Fibroblast of skin of left biceps (primary cell): ENCODE measurements at regions not wholly inside any gene's neighbourhood (a gene's known extent, or its start where the extent isn't known, plus 50 kb on each side); places are given as distances from the start of the nearest gene placed in this dataset.
"Not testable (repeated sequence)": the region's sequence is repeated elsewhere in the genome, so short reads cannot be mapped to it uniquely, and the experiment has no call there.

Experiments
- DNase-seq, 2 experiments: peaks; one replicate each; pipeline ENCODE4 v3.0.0-alpha.2; 2013; ENCODE audit warnings: low read depth in 2 of 2

DNA sequence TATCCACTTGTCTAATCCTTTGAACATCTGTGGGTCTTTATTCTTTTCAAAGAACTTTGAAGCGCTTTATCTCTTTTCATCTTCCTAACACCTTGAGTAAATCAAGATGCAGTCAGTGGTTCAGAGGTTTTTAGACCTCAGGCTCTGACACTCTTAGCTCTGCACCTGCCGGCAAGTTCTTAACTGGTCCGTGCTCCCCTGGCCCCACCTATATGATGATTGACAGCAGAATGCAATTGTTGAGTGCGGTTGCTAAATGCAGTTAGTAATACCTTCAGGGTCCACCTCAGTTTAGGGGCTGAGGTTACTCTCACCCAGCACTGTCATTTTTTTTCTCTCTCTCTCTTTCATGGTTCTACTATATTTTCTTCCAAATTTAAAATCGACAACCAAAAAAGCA, 854.2 kb upstream of the AUTS2 start:
- no peak for DNase-seq

DNA sequence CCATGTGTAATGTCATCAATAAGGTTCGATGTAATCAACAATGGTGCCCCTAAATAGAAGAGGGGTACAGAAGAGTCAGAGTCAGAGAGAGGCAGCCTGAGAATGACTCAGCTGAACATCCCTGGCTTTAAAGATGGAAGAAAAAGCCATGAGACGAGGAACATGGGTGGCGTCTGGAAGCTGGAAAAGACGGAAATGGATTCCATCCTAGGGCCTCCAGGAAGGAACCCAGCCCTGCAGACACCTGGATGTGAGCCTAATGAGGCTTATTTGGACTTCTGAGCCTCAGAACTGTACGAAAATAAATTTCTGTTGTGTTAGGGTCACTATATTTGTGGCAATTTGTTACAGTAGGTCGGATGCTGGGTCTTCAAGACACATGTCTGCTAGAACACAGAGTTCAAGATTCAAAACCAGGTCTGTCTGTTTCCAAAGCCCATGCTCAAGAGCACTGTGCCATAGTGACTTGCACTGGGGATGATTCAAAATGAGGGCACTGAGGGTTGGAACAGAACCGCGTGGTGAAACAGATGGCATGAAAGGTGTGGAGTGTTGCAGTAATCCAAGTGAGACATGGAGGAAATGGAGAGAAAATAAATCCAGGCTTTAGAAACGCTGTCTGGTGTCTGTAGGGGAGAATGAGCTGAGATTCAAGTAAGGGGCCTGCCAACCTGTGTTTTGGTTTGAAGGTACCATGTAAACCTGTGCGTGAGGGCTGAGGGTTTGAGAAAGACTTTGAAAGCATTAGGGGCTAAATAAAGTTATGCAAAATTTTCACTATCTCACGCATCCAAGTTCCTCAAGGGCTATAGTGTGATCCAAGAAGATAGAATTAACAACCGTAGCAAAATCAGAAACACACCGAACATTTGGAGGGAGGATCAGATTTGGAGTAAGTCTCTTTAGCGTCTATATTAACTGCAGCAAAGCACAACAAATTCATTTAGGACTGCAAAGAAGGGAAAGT, 849.1 kb upstream of the AUTS2 start:
- no peak for DNase-seq

DNA sequence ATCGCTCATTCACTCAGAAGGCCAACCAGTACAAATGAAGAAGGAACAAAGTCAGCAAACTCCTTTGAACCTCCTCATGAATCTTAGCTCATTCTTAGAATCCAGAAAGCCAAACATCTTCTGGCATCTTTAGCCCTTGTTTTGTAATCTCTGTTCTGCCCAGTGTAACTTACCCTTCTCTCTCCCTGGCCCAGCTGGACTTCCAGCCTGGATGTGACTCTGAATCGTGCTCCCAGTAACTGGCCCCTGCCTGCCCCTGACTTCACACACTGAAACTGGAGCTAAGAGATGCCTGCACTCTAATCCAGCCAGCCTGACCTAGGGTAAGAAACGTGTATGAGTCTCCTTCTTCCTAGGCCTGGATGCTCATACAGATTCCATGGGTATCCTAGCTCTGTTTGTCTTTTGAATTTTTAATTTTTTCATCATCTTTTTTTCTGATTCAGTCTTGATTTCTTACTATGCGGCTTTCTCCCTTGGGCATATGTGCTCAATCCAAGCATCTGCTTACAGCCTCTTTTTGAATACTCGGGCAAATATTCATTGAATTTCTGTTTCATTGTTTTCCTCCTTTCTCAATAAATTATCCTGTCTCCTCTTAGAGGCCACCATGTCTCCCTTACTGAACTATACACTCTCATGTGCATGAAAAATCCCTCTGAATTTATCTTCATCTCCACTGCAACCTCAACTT, 845.6 kb upstream of the AUTS2 start:
- DNase-seq, result peak in 1 of 2 experiments; percentile 17

DNA sequence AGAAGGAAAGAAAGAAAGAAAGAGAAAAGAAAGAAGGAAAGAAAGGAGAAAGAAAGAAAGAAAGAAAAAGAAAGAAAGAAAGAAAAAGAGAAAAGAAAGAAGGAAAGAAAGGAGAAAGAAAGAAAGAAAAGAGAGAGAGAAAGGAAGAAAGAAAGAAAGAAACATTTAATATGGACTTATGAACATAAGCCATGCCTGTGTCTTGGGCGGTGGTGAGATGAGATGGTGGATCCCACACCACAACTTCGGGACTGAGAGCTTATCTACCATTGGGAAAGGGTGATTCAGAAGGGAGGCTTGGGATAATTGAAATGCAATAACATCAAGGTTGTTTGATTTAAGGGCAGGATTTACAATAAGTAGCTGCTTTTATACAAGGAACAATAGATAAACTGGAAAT, 843.9 kb upstream of the AUTS2 start:
- DNase-seq, result no peak

DNA sequence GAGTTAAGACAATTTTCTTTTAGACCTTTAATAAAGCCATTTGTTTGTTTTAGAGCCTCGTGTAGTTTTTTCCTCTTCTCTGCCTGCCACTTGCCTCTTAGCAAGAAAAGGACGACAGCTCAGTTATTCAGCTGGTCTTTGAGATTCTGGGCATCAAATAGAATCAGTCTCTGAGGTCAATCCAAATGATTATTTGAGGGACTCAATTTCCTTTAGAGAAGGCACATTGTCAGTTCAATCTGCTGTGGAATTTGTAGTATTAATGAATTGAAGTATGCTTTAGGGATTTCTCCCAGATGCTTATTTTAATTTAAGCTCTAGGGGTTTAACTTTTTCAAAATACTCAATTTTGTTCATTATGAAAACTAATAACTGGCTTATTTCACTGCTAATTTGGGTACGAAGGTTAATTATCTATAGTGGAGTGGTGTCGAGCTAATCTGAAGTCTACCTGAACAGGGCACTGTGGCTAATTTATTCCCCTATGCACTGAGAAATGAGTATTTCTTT, 841.2 kb upstream of the AUTS2 start:
- DNase-seq, result no peak

DNA sequence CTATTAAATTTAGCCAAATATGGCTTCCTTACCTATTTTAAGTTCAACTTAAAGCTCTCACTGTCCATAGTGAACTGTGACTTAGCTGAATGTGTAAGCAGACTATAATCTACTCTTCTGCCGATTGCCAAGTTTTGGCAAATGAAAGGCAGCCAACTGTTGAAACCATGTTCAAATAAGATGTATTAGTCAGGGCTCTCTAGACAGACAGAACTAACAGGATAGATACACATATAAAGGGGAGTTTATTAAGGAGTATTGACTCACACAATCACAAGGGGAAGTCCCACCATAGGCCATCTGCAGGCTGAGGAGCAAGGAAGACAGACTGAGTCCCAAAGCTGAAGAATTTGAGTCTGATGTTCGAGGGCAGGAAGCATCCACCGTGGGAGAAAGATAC, 837.7 kb upstream of the AUTS2 start:
- no peak for DNase-seq

DNA sequence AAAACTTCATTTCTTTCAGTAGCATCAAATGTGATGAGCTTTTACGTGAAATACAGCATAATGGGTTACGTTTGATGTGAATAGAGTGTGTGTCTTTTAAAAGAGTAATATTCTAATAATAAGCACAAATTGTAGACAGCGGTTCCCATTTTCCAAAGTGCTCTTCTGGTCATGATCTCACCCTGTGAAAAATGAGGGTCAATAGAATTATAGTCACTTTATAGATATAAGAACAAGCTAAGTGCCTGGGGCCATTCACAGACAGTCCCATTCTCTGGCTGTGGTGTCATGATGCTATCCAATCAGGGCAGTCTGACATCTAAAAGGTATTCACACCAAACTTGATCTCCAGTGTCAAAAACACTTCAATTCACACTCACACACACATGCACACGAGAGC, 830.8 kb upstream of the AUTS2 start:
- no peak for DNase-seq

DNA sequence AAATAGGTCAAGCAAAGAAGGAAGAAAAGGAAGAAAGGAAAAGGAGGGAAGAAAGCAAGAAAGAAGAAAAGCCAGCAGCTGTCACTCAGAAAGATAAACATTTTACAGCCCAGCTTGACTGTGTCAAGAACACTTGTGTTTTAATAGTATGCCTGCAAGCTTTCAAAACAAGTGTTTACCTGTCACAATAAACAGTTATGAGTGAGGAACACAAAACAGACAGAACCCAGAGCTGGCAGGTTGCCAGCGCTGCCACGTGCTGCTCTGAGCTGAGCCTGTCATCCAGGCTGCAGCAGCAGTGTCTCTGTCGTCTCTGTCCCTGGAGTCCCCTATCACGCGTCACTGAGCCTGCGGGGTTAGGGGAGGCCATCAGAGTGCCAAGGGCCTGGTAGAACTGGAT, 827.6 kb upstream of the AUTS2 start:
- no peak for DNase-seq

DNA sequence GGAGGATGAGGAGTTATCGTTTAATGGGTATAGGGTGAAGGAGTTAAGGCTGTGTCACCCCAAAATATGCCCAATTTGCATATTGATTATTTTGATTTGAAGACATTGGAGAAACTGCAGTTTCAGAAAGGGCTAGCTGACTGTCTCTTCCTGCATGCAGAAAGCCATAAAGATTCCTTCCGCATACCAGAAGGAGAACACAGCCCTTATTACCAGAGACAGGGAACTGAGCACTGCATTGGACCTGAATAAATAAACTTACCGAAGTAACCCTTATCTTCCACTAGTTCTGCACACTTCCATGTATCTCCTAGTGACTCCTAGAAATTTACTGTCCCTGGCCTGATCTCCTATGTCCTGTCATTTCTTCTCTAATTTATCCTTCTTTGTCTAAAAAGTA, 821.9 kb upstream of the AUTS2 start:
- DNase-seq, result no peak

DNA sequence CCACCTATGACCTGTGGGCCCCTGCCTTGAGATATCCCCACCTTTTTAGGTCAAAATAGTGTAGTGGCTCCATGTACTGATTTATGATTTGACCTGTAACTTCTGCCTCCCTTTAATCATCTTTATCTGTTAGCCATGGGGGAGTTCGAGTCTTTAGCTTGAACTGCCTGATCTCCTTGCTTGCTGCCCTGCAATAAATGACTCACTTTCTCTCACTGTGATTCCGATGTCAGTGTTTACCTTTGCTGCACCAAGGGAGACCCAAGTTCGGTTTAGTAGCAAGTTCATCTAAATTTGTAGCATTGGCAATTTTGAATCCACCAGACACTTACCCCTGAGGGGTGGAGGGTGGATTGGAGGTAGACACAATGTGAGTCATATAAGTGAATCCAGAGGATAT, 814.6 kb upstream of the AUTS2 start:
- DNase-seq, result no peak

DNA sequence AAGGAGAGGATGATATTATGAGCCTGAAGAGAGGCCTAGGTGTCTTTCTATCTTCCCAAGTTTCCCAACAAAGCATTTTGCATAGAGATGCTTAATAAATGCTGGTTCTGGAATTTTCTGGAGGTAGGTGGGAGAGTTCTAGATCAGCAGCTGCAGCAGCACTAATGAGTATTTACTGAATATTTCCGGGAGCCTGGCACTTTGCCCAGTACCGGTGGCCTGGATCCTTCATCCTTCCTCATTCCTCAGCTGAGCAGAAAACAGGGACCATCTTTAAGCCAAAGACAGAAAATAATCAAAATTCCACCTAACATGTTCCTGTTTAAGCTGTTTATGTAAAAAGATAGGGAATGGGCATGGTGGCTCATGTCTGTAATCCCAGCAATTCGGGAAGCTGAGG, 813.2 kb upstream of the AUTS2 start:
- DNase-seq, result peak; percentile 16 to 26

DNA sequence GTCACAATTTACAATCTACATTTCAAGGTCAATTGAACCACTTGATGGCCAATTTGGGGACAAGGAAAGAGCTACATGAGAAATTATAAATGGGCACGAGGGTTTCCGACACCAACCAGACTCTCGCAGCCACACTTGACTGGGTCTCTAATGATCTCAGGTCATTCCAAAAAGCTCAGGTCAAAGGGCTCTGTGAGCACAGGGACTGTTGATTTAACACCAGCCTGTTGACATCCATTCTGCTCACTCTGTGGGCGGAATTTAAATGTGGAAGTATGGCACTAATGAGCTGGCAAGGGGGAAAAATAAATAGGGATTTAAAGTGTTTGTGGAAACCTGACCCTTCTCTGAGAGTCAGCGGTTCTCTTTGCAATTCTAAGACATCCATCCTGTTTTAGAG, 810.7 kb upstream of the AUTS2 start:
- DNase-seq, result no peak

DNA sequence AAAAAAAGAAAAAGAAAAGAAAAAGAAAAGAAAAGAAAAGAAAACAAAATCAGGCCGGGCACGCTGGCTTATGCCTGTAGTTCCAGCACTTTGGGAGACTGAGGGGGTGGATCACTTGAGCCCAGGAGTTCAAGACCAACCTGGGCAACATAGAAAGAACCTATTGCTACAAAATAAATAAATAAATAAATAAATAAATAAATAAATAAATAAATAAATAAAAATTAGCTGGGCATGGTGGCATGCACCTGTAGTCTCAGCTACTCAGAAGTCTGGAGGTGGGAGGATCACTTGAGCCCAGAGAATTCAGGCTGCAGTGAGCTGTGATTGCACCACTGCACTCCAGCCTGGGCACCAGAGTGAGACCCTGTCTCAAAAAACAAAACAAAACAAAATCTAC, 809.7 kb upstream of the AUTS2 start:
- DNase-seq, result not testable (repeated sequence)

DNA sequence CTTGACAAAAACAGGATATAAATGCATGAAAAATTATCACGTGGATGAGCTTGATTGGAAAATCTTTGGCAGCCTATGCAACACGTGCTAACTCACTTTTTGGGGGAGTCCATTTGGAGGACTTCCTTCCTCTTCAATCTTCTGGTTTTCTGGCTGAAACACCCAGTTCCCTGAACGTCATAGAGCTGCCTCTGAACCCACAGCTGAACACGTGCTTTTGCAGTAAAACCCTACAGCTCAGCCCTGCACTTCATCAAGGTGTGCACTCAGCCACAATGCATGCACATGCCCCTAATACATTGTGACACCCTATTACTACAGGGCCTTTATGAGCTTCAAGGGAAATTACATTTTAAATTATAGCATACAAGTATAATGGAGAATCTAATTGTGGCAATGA, 808.7 kb upstream of the AUTS2 start:
- DNase-seq, result no peak

DNA sequence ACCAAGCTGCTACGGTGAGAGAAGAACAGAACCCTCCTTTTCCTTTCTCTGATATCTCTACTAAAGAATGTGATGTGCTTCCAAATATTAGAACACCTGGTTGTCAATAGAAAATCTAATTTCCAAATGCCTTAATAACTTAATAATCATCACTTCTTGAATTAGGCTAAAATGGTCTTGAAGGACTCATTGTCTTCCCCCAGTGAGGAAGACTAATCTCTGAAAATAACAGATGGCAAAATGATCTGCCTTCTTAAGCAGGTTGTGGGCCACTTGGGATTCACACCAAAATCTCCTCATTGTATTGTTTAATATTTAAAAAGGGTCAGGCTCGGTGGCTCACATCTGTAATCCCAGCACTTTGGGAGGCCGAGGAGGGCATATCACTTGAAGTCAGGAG, 805.9 kb upstream of the AUTS2 start:
- DNase-seq, result no peak

DNA sequence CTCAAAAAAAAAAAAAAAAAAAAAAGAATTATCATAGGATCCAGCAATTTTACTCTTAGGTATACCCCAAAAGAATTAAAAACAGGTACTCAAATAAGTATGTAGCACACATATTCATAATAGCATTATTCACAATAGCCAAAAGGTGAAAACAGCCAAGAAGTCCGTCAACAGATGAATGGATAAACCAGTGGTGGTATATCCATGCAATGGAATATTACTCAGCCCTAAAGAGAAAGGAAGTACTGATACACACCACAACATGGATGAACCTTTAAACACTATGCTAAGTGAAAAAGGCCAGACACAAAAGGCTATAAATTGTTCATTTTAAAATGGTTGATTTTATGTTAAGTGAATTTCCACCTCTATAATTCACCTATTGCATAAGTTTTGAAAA, 804.8 kb upstream of the AUTS2 start:
- no peak for DNase-seq

DNA sequence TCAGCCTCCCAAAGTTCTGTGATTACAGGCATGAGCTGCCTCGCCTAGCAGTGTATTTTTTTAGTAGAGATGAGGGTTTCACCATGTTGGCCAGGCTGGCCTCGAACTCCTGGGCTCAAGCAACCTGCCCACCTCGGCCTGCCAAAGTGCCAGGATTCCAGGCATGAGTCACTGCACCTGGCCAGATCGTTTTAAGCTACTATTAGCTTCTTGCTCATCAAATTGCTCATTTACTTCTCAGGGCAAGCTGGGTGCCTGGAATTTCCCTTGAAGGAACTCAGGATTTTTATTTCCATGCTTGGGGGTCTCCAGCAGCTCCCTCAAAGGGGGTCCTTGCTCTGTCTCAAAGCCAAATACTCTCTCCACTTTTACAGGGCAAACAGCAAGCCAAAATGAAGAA, 798.0 kb upstream of the AUTS2 start:
- no peak for DNase-seq

DNA sequence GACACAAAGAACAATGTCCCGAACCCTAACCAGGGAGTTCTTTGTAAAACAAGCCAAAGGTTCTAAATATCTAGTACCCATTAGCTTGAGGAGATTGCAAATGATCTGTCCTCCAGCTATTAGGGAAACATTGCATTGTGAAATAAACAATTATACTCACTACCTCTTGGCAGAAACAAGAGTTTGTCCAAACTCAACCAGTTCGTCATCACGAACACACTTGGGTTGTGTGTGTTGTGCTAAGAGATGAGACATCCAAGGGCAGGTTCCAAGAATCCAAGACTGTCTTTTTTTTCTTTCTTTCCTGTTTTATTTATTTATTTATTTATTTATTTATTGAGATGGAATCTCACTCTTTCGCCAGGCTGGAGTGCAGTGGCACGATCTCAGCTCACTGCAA, 793.1 kb upstream of the AUTS2 start:
- DNase-seq, result no peak

DNA sequence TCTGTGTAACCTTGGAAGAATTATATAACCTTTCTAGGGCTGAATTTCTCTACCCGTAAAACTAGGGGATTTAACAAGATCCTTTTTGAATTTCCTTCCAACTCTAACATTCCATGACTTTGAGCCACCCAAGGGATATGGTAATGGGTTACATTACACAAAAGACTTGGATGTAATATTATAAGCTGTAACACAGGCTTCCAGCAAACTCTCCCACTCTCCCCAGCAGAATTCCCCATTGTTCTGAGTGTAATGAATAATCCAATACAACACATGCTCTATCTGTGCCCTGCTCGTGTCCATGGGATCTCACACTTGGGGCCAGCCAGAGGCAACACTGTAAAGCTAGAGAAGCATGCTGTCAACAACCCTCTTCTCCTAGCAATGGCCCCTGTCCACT, 790.6 kb upstream of the AUTS2 start:
- no peak for DNase-seq

DNA sequence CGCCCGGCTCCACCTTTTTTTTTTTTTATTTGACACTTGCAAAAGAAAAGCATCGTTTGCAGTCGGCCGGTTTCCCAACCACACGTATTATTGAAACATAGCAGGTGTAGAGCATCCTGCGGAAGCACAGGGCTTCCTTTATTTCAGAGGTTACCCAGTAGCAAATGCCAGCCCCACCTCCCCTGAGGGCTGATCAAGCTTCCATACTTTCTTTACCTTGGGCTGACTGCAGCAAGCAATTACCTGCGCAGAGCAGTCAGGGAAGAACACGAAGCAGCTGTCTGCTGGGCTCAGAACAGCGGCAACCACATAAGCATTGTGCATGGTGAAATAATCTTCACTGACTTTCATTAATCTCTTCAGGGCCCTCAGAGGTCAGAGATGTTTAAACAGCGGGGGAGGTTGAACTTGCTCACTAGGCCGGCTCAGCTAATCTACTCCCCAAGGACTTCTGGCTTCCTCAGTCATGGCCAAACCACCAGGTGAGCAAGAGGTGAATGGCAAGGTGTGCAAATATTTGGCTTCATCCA, 784.7 kb upstream of the AUTS2 start:
- no peak for DNase-seq

DNA sequence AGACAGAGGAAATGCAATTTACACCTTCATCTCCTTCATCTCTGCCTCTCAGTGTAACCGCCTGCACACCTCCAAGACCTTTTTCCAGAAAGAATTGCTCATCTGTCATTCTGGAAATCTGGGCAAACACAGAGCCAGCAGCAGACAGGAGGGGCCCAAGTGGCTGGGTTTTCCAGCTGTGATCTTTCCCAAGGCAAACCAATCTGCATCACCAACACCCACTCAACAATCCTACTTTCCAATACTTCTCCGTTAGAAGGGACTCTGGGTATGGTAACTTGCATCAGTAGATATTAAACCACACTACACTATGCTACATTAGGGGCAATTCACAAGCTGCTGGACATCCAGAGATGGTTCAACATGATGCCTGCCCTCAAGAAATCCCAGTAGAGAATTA, 781.8 kb upstream of the AUTS2 start:
- DNase-seq, result no peak

DNA sequence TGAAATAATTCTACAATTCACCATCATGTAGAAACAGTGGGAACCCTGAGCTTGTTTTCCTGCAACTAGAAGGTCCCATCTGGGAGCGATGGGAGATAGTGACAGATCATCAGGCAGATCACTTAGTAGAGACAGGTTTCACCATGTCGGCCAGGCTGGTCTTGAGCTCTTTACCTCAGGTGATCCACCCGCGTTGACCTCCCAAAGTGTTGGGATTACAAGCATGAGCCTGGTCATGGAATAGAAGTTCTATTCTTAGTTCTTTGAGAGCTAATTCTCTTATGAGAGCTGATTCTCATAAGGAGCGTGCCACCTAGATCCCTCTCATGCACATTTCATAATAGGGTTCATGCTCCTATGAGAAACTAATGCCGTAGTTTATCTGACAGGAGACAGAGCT, 778.0 kb upstream of the AUTS2 start:
- no peak for DNase-seq

DNA sequence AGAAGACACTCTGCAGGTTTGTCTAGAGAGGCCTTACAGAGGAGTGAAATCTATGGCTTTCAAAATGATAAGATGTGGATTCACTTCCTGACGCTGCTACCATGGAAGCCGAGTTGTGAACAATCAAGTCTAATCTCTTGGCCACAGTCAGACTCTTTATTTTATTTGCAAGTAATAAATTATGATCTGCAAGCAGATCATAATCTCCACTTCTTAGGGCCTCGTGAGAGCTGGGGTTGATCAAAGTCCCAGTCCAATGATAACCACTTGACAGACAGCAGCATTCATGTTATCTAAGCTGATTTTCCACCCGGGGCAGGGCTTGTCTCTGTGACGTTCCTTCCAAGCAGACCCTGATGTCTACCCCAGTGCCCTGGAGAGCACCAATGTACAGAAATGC, 776.4 kb upstream of the AUTS2 start:
- DNase-seq, result no peak
